Suprapubic skin (tissue), 4 donors: ENCODE measurements at regions not wholly inside any gene's neighbourhood (a gene's known extent, or its start where the extent isn't known, plus 50 kb on each side); places are given as distances from the start of the nearest gene placed in this dataset.

Source experiments
- EP300 ChIP-seq: sonication (generic); formaldehyde crosslinking; IDR thresholded peaks from one replicate; pipeline ENCODE4 v1.6.1; 2017; ENCODE audit warnings: antibody characterized with exemption
- POLR2A ChIP-seq, 2 donors: fragments of 450-650 bp; IDR thresholded peaks; one replicate each; pipeline ENCODE4 v1.6.1; 2017; ENCODE audit warnings: antibody characterized with exemption in 2 of 2, mild to moderate bottlenecking in 2 of 2, moderate library complexity in 2 of 2
- POLR2AphosphoS5 ChIP-seq, 3 donors: sonication (generic); formaldehyde crosslinking; IDR thresholded peaks; one replicate each; pipeline ENCODE4 v1.6.1; 2017; ENCODE audit warnings: antibody characterized with exemption in 3 of 3
- TF ChIP-seq, protein P1 (sequence below), 2 donors: fragments of 200-600 bp in 1 of 2; fragments of 450-650 bp in 1 of 2; sonication (generic) in 1 of 2; IDR thresholded peaks; one replicate each; pipeline ENCODE4 v1.5.1; 2016 to 2019; ENCODE audit warnings: antibody characterized with exemption in 2 of 2, mild to moderate bottlenecking in 1 of 2, moderate library complexity in 1 of 2

DNA sequence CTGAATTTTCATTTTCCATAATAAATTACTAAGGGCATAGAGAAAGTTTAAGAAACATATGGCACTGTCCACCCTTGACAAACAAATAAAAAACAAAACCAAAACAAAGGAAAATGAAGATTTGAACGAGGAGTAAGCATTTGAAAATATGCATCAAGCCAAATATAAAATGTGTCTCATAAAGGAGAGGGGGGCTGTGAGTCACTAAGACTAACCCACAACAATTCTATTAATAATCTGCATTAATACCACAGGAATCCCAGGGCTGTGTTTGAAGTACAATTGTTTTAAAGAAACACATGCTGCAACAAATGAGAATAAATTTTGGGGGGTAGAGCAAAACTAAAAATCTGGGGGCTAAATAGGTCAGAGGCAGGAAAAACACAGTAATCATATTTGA is 53.8 kb upstream of the STK17B start:
- TF ChIP-seq POLR2AphosphoS5 (IDR thresholded peaks at IDR 0.05) = no peak
- TF ChIP-seq, protein P1, sequence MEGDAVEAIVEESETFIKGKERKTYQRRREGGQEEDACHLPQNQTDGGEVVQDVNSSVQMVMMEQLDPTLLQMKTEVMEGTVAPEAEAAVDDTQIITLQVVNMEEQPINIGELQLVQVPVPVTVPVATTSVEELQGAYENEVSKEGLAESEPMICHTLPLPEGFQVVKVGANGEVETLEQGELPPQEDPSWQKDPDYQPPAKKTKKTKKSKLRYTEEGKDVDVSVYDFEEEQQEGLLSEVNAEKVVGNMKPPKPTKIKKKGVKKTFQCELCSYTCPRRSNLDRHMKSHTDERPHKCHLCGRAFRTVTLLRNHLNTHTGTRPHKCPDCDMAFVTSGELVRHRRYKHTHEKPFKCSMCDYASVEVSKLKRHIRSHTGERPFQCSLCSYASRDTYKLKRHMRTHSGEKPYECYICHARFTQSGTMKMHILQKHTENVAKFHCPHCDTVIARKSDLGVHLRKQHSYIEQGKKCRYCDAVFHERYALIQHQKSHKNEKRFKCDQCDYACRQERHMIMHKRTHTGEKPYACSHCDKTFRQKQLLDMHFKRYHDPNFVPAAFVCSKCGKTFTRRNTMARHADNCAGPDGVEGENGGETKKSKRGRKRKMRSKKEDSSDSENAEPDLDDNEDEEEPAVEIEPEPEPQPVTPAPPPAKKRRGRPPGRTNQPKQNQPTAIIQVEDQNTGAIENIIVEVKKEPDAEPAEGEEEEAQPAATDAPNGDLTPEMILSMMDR (IDR thresholded peaks at IDR 0.05) = no peak
- no peak for TF ChIP-seq POLR2A (IDR thresholded peaks at IDR 0.05)
- no peak for TF ChIP-seq EP300
